GM18499 (cell line): ENCODE measurements at regions not wholly inside any gene's neighbourhood (a gene's known extent, or its start where the extent isn't known, plus 50 kb on each side); places are given as distances from the start of the nearest gene placed in this dataset.
A peak's percentile ranks its signal among the peaks of the same experiment; 100 is the strongest.

Experiments used
- ATAC-seq: cut with Tn5 transposase; IDR thresholded peaks from one replicate; pipeline ENCODE4 v1.9.1; 2021; ENCODE audit warnings: moderate number of reproducible peaks; ENCODE audit not compliant: insufficient read depth, unreplicated experiment

GRCh38 chr4:175946472-175947116 lies 119.0 kb upstream of the WDR17 start:
- no peak for ATAC-seq

GRCh38 chr4:175947117-175947722 lies 118.4 kb upstream of the WDR17 start:
- ATAC-seq = peak; percentile 50

GRCh38 chr4:175951794-175952193 lies 113.8 kb upstream of the WDR17 start:
- no peak for ATAC-seq

GRCh38 chr4:175953116-175953515 lies 112.5 kb upstream of the WDR17 start:
- ATAC-seq = no peak

- peak; percentile 95 for ATAC-seq
These were observed 111.6 kb upstream of the WDR17 start for GRCh38 chr4:175953960-175954521.

- no peak for ATAC-seq
These were observed 111.0 kb upstream of the WDR17 start for GRCh38 chr4:175954685-175955084.

- ATAC-seq = peak; percentile 82
These were observed 104.0 kb upstream of the WDR17 start for GRCh38 chr4:175961604-175962003.

GRCh38 chr4:175970072-175970471 lies 95.6 kb upstream of the WDR17 start:
- no peak for ATAC-seq

GRCh38 chr4:175970724-175971123 lies 94.9 kb upstream of the WDR17 start:
- ATAC-seq = no peak

GRCh38 chr4:175971388-175972179 lies 94.1 kb upstream of the WDR17 start:
- ATAC-seq = no peak

- no peak for ATAC-seq
These were observed 92.4 kb upstream of the WDR17 start for GRCh38 chr4:175973027-175973923.

GRCh38 chr4:175983636-175984035 lies 82.0 kb upstream of the WDR17 start:
- ATAC-seq = no peak

GRCh38 chr4:175986668-175987067 lies 79.0 kb upstream of the WDR17 start:
- no peak for ATAC-seq

GRCh38 chr4:175988511-175988910 lies 77.1 kb upstream of the WDR17 start:
- no peak for ATAC-seq

GRCh38 chr4:175996206-175996605 lies 69.4 kb upstream of the WDR17 start:
- ATAC-seq = no peak

- ATAC-seq = no peak
These were observed 68.3 kb upstream of the WDR17 start for GRCh38 chr4:175997291-175997690.

- no peak for ATAC-seq
These were observed 66.9 kb upstream of the WDR17 start for GRCh38 chr4:175998782-175999181.

GRCh38 chr4:175999944-176000343 lies 65.7 kb upstream of the WDR17 start:
- no peak for ATAC-seq

GRCh38 chr4:176001151-176002006 lies 64.3 kb upstream of the WDR17 start:
- ATAC-seq = no peak
